ENCODE measurements at regions not wholly inside any gene's neighbourhood (a gene's known extent, or its start where the extent isn't known, plus 50 kb on each side); places are given as distances from the start of the nearest gene placed in this dataset.
"Not testable (repeated sequence)": the region's sequence is repeated elsewhere in the genome, so short reads cannot be mapped to it uniquely, and the experiment has no call there.

- DNase-seq (ENCODE audit: low read depth in 4 of 4, low spot score in 3 of 4), result no peak
Measured at GRCh38 chr13:71304861-71305260, 562.1 kb downstream of the DACH1 start.

DNA sequence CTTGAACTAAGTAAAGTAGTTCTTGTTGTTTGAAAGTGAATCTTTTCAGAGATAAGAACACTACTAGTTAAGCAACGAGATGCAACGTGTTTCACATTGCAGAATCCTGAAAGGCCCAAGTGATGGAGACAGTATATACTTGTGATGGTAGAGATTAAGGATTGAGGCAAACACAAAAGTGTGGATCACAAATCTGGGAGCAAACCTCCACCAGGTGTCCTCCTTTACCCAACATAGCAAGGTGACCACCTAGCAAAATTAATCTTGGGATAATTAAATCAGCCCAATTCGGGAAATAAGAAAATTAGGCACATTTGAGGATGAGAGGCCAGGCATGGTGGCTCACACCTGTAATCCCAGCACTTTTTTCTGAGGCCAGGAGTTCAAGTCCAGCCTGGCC, 563.9 kb downstream of the DACH1 start:
- DNase-seq (ENCODE audit: low read depth in 4 of 4, low spot score in 3 of 4), result no peak

DNA sequence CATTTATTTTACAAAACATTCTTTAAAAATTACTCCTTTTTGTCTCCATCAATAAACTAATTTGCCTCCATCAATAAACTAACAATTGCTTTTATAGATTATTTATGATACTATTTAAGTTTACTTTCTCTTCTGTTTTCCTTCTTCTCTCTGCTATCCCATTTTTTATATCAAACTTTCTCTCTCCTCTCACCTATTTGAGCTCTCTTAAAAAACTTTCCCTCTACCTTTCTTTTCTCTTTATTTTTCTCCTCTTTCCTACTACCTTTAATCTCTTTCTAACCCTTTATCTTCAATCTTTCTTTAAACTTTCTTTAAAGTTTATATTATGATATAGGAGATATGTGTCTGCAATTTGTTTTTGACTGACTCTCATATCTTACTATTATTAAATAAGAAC, 566.4 kb downstream of the DACH1 start:
- DNase-seq (ENCODE audit: low read depth in 4 of 4, low spot score in 3 of 4), result no peak

DNA sequence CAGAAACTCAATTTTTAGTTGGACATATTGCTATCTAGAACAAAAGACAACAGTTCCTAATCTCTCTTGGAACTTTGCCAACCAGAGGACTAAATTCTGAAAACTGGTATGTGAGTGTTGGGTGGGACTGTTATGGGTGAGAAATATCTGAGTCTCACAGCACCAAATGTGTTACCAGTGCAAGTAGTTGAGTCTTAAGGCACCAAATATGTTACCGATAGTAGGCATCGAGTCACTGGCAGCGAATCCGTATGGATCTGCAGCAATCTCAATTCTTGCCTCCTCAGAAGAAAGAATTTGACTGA, 575.2 kb downstream of the DACH1 start:
- no peak for DNase-seq (ENCODE audit: low read depth in 4 of 4, low spot score in 3 of 4)

- DNase-seq (ENCODE audit: low read depth in 4 of 4, low spot score in 3 of 4), result no peak
Measured at GRCh38 chr13:71290963-71291841, 575.8 kb downstream of the DACH1 start.

- DNase-seq (ENCODE audit: low read depth in 4 of 4, low spot score in 3 of 4), result not testable (repeated sequence)
Measured at GRCh38 chr13:71289980-71290379, 577.0 kb downstream of the DACH1 start.

DNA sequence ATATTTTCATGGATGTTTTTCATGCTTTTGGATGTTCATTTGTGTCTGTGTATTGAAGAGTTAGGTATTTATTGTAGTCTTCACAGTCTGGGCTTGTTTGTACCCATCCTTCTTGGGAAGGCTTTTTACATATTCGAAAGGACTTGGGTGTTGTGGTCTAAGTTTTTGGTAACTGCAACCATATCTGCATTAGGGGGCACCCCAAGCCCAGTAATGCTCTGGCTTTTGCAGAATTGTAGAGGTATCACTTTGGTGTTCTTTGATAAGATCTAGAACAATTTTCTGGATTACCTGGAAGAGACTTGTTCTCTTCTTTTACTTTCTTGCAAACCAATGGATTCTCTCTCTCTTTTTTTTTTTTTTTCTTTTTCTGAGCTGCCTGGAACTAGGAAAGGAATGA, 581.3 kb downstream of the DACH1 start:
- no peak for DNase-seq (ENCODE audit: low read depth in 4 of 4, low spot score in 3 of 4)

DNA sequence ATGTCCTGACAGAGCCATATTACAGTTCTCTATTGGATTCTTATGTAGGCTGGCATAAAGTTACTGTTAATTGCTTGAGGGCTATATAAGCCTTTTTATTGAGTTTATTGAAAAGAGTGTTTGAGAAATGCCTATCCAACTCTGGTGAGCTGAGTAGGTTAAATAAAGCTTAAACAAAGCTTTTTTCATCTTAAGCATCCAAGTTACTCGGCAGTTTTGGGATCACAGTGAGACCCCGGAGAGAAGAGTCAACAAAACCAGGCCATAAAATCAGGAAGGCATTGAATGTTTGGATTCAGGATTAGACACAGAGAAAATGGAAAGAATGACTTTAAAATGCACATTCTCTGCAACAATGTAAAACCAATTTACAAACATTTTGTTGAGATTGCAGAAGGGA, 588.5 kb downstream of the DACH1 start:
- no peak for DNase-seq (ENCODE audit: low read depth in 4 of 4, low spot score in 3 of 4)

GRCh38 chr13:71274923-71275608, 591.9 kb downstream of the DACH1 start:
- DNase-seq (ENCODE audit: low read depth in 4 of 4, low spot score in 3 of 4), result no peak

DNA sequence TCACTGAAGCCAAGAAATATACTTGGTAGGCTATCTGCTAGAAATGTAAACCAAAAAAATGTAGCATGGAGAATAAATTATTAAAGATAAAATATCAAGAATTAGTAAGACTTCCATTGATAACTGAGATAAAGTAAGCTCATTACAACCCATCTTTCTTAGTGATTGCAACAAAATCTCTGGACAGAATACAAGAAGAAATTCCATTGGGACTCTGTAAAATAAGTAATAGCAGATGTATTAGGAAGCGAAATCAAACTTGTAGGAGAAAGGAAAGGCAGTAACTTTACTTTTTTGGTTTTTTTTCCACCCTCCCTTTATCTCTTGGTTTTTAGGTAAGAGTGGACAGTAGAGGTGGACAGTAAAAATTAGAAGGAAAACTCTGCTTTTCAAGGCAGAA, 605.7 kb downstream of the DACH1 start:
- DNase-seq (ENCODE audit: low read depth in 4 of 4, low spot score in 3 of 4), result no peak

GRCh38 chr13:71260246-71260645, 606.8 kb downstream of the DACH1 start:
- no peak for DNase-seq (ENCODE audit: low read depth in 4 of 4, low spot score in 3 of 4)

DNA sequence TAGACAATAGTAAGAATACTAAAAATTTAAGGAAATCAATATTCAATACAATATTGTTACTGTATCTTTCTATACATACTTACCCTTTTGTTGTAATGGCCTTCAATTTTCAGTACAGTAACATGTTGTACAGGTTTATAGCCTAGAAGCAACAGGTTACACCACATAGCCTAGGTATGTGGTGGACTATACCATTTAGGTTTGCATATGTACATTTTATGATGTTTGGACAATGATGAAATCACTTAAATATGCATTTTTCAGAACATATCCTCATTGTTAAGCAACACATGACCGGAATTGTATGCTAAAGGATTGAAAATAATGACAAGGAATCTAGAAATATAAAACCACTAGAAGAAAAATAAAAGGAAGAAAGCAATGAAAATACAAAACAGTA, 611.4 kb downstream of the DACH1 start:
- no peak for DNase-seq (ENCODE audit: low read depth in 4 of 4, low spot score in 3 of 4)

DNA sequence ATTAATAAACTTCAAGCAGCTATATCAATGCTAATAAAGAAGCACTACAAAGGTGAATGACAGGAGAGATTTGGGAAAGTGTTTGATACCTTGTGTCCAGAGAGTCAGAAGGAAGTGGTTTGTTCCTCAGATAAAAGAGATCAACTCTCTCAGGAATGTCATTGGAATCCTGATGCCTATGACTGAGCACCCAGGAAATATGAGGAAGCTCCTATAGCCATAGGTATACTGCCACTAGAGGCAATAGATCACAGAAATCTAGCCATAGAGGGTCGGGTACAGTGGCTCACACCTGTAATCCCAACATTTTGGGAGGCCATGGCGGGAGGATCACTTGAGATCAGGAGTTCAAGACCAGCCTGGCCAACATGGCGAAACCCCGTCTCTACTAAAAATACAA, 612.6 kb downstream of the DACH1 start:
- DNase-seq (ENCODE audit: low read depth in 4 of 4, low spot score in 3 of 4), result no peak

- no peak for DNase-seq (ENCODE audit: low read depth in 4 of 4, low spot score in 3 of 4)
Measured at GRCh38 chr13:71252184-71252704, 614.8 kb downstream of the DACH1 start.

DNA sequence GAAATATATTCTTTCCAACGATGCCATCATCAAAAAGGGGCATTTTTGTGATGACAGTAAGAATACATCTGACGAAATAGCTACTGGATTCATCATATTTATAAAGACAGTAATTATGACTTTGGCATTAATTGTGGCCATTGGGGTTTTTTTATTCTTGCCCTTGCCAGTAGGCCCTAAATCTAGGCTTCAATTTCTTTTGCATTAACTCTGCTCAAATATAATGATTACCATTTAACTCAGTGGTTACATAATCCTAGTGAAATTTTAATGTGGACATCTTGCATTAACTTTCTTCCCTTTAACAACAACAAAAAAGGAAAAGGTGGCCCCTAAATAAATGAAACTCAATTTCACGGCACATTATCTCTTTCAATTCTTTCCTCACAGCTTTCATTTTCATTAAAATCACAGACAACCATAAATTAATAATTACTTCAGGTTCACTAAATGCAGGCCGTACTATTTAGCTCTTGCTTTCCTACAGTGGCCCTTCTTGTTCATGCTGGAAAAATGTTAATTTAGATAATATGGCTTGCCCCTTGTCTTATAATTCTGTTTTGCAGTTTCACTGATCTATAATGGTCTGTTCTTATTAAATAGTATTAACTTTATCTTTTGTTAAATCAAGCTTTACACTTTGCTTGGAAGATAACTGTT, 615.6 kb downstream of the DACH1 start:
- no peak for DNase-seq (ENCODE audit: low read depth in 4 of 4, low spot score in 3 of 4)

DNA sequence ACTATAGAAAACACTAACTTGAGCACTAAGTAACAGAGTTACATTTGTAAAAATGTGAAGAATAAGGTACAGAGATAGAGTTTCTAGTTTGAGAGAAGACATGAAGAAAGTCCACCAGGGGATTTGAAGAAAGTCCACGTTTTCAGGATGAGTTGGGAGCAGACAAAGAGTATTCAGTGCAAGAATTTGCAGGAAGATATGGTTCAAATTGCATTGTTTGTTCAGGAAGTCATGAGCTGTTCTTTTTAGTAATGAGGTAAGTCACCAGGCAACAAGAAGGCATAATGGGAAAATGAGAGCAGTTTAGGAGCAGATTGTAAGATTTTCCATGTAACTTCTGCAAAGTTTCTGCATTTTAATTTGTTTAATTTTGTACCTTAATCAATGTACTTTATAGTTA, 618.0 kb downstream of the DACH1 start:
- DNase-seq (ENCODE audit: low read depth in 4 of 4, low spot score in 3 of 4), result no peak

DNA sequence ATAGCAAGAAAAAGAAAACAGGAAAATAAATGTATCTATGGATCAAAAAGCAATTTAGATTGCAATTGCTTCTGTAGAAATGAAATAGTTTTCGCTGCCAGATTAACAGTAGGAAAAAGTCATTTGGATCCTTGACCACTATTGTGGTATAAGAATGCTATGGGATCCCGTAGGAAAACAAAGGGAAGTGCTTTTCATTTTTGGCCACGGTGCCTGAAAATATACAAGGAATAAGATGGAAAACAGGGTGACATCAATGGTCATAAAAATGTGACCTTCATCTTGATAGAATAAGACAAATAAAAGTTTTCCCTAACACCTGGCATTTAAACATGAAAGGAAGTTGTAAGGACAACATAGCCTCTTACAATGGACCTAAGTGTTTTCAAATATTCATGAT, 622.8 kb downstream of the DACH1 start:
- DNase-seq (ENCODE audit: low read depth in 4 of 4, low spot score in 3 of 4), result no peak

- DNase-seq (ENCODE audit: low read depth in 4 of 4, low spot score in 3 of 4), result no peak
Measured at GRCh38 chr13:71242201-71242600, 624.8 kb downstream of the DACH1 start.

GRCh38 chr13:71240911-71241310, 626.1 kb downstream of the DACH1 start:
- no peak for DNase-seq (ENCODE audit: low read depth in 4 of 4, low spot score in 3 of 4)

GRCh38 chr13:71237332-71237731, 629.7 kb downstream of the DACH1 start:
- no peak for DNase-seq (ENCODE audit: low read depth in 4 of 4, low spot score in 3 of 4)

- DNase-seq (ENCODE audit: low read depth in 4 of 4, low spot score in 3 of 4), result no peak
Measured at GRCh38 chr13:71219698-71220415, 647.1 kb downstream of the DACH1 start.
